ENCODE measurements at regions not wholly inside any gene's neighbourhood (a gene's known extent, or its start where the extent isn't known, plus 50 kb on each side); places are given as distances from the start of the nearest gene placed in this dataset.
"Not testable (repeated sequence)": the region's sequence is repeated elsewhere in the genome, so short reads cannot be mapped to it uniquely, and the experiment has no call there.

GRCh38 chr9:83119873-83120272 lies 56.9 kb upstream of the RASEF start:
- Mint-ChIP-seq H3K4me3 (no peak overlapping the region), H3K27ac (no peak overlapping the region), H3K4me1 (ENCODE audit: unreplicated experiment) (no peaks in the 10 kb centered on the region), H3K27me3 (no peaks in the 10 kb centered on the region), H3K9me3 (peaks cover 1% of the 10 kb centered on the region), H3K36me3 (peaks cover under 1% of the 10 kb centered on the region)
- no peak for TF ChIP-seq CTCF (conservative IDR thresholded peaks at IDR 0.05)
- DNase-seq (ENCODE audit: extremely low spot score, unreplicated experiment): no peak

- Mint-ChIP-seq H3K27ac (no peak overlapping the region), H3K27me3 (no peaks in the 10 kb centered on the region), H3K9me3 (peaks cover 17% of the 10 kb centered on the region), H3K4me1 (ENCODE audit: unreplicated experiment) (no peaks in the 10 kb centered on the region), H3K4me3 (no peak overlapping the region), H3K36me3 (peaks cover 3% of the 10 kb centered on the region)
- TF ChIP-seq CTCF (conservative IDR thresholded peaks at IDR 0.05): no peak
- no peak for DNase-seq (ENCODE audit: extremely low spot score, unreplicated experiment)
Observed at GRCh38 chr9:83116026-83116425, 53.1 kb upstream of the RASEF start.

- not testable (repeated sequence) for H3K4me3 Mint-ChIP-seq
Observed at GRCh38 chr9:83113445-83113844, 50.5 kb upstream of the RASEF start.

More at GRCh38 chr9:83113445-83113844, 50.5 kb upstream of the RASEF start:
- H3K9me3 Mint-ChIP-seq: peaks cover 17% of the 10 kb centered on the region
- not testable (repeated sequence) for H3K27ac Mint-ChIP-seq; H3K36me3 Mint-ChIP-seq; H3K27me3 Mint-ChIP-seq; H3K4me1 Mint-ChIP-seq (ENCODE audit: unreplicated experiment); DNase-seq (ENCODE audit: extremely low spot score, unreplicated experiment)
